ENCODE measurements at regions not wholly inside any gene's neighbourhood (a gene's known extent, or its start where the extent isn't known, plus 50 kb on each side); places are given as distances from the start of the nearest gene placed in this dataset.

- TF ChIP-seq POLR2A (IDR thresholded peaks at IDR 0.05; ENCODE audit: low read length) (no peak), GATA1 (IDR thresholded peaks at IDR 0.05; ENCODE audit: low read depth, low read length) (no peak)
These were observed 161.9 kb upstream of the PRNP start for GRCh38 chr20:4524307-4524706.

Measured in erythroblast (primary cell).